HEK293T (cell line): ENCODE measurements at regions not wholly inside any gene's neighbourhood (a gene's known extent, or its start where the extent isn't known, plus 50 kb on each side); places are given as distances from the start of the nearest gene placed in this dataset.

Experiments used
- CTCF ChIA-PET: fragments of 350-600 bp; formaldehyde crosslinking; extraction: SDS; loops from one replicate; lab custom pipeline; 2021; ENCODE audit warnings: antibody characterized with exemption, inconsistent platforms; lab: Yijun Ruan, JAX
- POLR2A ChIA-PET: fragments of 350-600 bp; formaldehyde crosslinking; extraction: SDS; loops from one replicate; lab custom pipeline; 2020; ENCODE audit warnings: antibody characterized with exemption, inconsistent platforms; lab: Yijun Ruan, JAX
- DNase-seq: peaks from one replicate; pipeline ENCODE4 v3.0.0; 2012; ENCODE audit warnings: mixed read lengths; ENCODE audit errors: extremely low spot score
- ARNT ChIP-seq: fragments of 450-650 bp; IDR thresholded peaks from 2 replicates; pipeline ENCODE4 v1.6.1; 2017; ENCODE audit warnings: mild to moderate bottlenecking
- BHLHE40 ChIP-seq: fragments of 450-650 bp; IDR thresholded peaks from 2 replicates; pipeline ENCODE4 v1.6.1; 2016; ENCODE audit warnings: mild to moderate bottlenecking, moderate library complexity, borderline replicate concordance
- CTBP1 ChIP-seq: fragments of 450-650 bp; IDR thresholded peaks from 2 replicates; pipeline ENCODE4 v1.6.1; 2016; ENCODE audit warnings: borderline replicate concordance
- ELF4 ChIP-seq: fragments of 450-650 bp; IDR thresholded peaks from 2 replicates; pipeline ENCODE4 v1.6.1; 2017; ENCODE audit warnings: antibody characterized with exemption
- FOXA1 ChIP-seq: fragments of 450-650 bp; IDR thresholded peaks from 2 replicates; pipeline ENCODE4 v1.6.1; 2016; ENCODE audit warnings: mild to moderate bottlenecking
- FOXK2 ChIP-seq: fragments of 450-650 bp; IDR thresholded peaks from 2 replicates; pipeline ENCODE4 v1.6.1; 2016; ENCODE audit warnings: mild to moderate bottlenecking
- FOXM1 ChIP-seq: fragments of 450-650 bp; IDR thresholded peaks from 2 replicates; pipeline ENCODE4 v1.6.1; 2017; ENCODE audit warnings: mild to moderate bottlenecking, borderline replicate concordance
- HDGF ChIP-seq: fragments of 450-650 bp; IDR thresholded peaks from 2 replicates; pipeline ENCODE4 v1.6.1; 2017; ENCODE audit warnings: antibody characterized with exemption, borderline replicate concordance
- L3MBTL2 ChIP-seq: fragments of 450-650 bp; conservative IDR thresholded peaks from 2 replicates; pipeline ENCODE4 v1.6.1; 2016; ENCODE audit warnings: mild to moderate bottlenecking
- LEF1 ChIP-seq: fragments of 450-650 bp; IDR thresholded peaks from 2 replicates; pipeline ENCODE4 v1.6.1; 2017; ENCODE audit warnings: mild to moderate bottlenecking, borderline replicate concordance
- NFRKB ChIP-seq: fragments of 450-650 bp; IDR thresholded peaks from 2 replicates; pipeline ENCODE4 v1.6.1; 2016; ENCODE audit warnings: mild to moderate bottlenecking, moderate library complexity
- PKNOX1 ChIP-seq: fragments of 450-650 bp; IDR thresholded peaks from 2 replicates; pipeline ENCODE4 v1.6.1; 2016
- SP1 ChIP-seq: fragments of 450-650 bp; IDR thresholded peaks from 2 replicates; pipeline ENCODE4 v1.6.1; 2017
- SUZ12 ChIP-seq: fragments of 450-650 bp; IDR thresholded peaks from 2 replicates; pipeline ENCODE4 v1.6.1; 2016; ENCODE audit warnings: mild to moderate bottlenecking
- TARDBP ChIP-seq: fragments of 450-650 bp; IDR thresholded peaks from 2 replicates; pipeline ENCODE4 v1.6.1; 2016
- ZNF384 ChIP-seq: fragments of 450-650 bp; IDR thresholded peaks from 2 replicates; pipeline ENCODE4 v1.6.1; 2016

DNA sequence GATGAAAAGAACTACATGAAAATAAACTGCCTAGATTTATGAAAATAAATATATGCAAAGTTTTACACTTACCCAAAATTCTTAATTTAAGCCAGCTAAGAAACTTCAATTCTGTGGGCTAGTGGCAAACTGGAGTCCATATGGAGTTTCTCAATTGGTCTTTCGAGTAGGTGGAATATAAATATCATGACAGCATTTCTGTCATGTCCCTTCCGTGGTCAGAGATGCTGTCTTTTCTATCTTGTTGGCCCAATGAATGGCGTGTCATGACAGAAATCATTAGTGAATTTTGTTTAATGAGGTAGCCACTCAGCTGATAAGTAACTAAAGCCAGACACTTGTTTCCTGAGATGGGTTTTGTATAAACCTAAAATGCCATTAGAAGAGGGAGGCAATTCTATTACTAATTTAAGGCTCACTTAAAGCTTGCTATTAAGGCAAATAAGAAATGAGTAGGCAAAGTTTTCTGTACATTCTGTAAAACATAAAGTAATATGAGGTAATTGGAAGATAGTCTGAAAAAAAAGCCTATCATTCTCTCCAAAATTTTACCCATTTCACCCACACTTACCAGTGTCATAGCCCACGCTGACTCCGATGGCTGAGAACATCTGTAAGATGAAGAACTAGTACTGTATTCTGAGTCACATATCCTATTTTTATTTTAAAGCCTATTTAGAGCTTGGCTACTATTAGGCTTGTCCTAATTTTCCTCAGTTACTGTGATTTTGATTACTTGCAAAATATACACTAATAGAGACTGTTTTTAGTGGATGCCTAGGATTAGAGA lies 419.3 kb upstream of the MEF2C start:
- POLR2A ChIA-PET = no interaction called here
- CTCF ChIA-PET = interaction anchor here (0.6 kb wide), 1 partner anchor 20 kb away, joined by 5 read pairs; no protein-coding TSS in a partner anchor
- no peak for DNase-seq
- no peak for TF ChIP-seq FOXK2
- no peak for TF ChIP-seq FOXM1
- no peak for TF ChIP-seq BHLHE40
- no peak for TF ChIP-seq LEF1
- no peak for TF ChIP-seq HDGF
- TF ChIP-seq FOXA1 = no peak
- TF ChIP-seq ARNT = no peak
- no peak for TF ChIP-seq L3MBTL2
- no peak for TF ChIP-seq SUZ12
- no peak for TF ChIP-seq NFRKB
- TF ChIP-seq ELF4 = no peak
- no peak for TF ChIP-seq ZNF384
- TF ChIP-seq PKNOX1 = no peak
- no peak for TF ChIP-seq TARDBP
- no peak for TF ChIP-seq CTBP1
- TF ChIP-seq SP1 = no peak

DNA sequence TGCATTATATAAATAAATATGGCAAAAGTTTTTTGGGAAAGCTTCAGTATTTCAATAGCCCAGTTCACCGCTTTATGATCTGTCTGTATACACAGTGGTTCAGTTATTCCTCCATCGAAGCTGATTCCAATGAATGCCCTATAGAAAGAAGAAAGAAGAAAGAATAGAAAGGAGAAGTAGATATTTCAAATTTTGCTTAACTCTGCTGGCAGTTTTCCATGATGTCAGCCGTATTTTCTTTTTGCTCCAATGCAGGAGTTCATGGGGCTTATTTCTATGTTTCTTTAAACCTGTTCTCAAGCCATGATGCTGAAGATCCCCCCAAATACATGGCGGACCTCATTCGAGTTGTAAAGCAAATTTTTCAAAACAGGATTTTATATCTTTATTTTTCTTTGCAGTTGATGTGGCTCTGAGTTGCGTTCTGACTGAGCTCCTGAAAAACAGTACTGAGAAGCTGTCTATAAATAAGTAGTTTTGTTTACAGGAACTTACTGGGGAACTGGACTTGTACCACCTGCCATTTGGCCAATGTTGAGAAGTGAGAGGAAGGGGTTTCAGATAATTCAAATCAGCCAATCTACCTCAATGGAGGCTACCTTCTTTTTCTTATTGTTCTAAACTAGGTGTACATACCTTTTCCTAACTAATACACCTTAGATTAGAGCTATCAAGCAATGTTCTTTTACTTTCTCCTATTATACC lies 418.5 kb upstream of the MEF2C start:
- no peak for DNase-seq
- CTCF ChIA-PET = no interaction called here
- POLR2A ChIA-PET = no interaction called here
- no peak for TF ChIP-seq TARDBP
- no peak for TF ChIP-seq HDGF

GRCh38 chr5:89300426-89300970 lies 417.5 kb upstream of the MEF2C start:
- TF ChIP-seq PKNOX1 (no peak), FOXM1 (no peak), ARNT (no peak), NFRKB (no peak), ELF4 (no peak), LEF1 (no peak), TARDBP (no peak), ZNF384 (no peak), CTBP1 (no peak), SP1 (no peak), FOXA1 (no peak), L3MBTL2 (no peak), FOXK2 (no peak), BHLHE40 (no peak), SUZ12 (no peak), HDGF (no peak)
- CTCF ChIA-PET = no interaction called here
- POLR2A ChIA-PET = no interaction called here
- DNase-seq = no peak

GRCh38 chr5:89299998-89300397 lies 417.0 kb upstream of the MEF2C start:
- CTCF ChIA-PET = no interaction called here
- POLR2A ChIA-PET = no interaction called here
- DNase-seq = no peak
- no peak for TF ChIP-seq BHLHE40
- no peak for TF ChIP-seq FOXM1
- TF ChIP-seq SP1 = no peak
- TF ChIP-seq TARDBP = no peak
- no peak for TF ChIP-seq FOXA1
- no peak for TF ChIP-seq ZNF384
- no peak for TF ChIP-seq PKNOX1
- no peak for TF ChIP-seq CTBP1
- no peak for TF ChIP-seq SUZ12
- TF ChIP-seq FOXK2 = no peak
- no peak for TF ChIP-seq L3MBTL2
- TF ChIP-seq NFRKB = no peak
- no peak for TF ChIP-seq ELF4
- TF ChIP-seq ARNT = no peak
- TF ChIP-seq LEF1 = no peak
- TF ChIP-seq HDGF = no peak

DNA sequence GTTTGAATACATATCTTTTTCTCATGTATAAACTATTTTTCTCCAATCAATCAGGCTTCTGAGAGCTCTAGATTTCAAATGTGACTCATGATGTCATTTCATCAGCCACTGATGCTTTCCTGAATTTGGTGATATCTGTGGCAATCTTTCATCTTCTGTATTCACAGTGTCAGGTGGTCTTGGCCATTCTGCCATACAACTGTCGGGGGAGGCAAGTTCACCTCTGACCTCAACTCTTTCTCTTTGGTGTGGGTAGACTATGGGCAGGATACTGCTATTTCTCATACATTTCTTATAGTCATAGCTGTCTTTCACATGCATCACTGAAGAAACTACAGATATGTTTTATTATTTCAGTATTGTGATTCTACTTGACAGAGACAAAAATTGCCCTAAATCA lies 414.1 kb upstream of the MEF2C start:
- no peak for DNase-seq
- ChIA-PET CTCF (no interaction called here), POLR2A (no interaction called here)
- no peak for TF ChIP-seq SUZ12
- no peak for TF ChIP-seq SP1

GRCh38 chr5:89293810-89294209 lies 410.8 kb upstream of the MEF2C start:
- no peak for TF ChIP-seq NFRKB
- ChIA-PET POLR2A (no interaction called here), CTCF (no interaction called here)
- no peak for DNase-seq
